ENCODE measurements at regions not wholly inside any gene's neighbourhood (a gene's known extent, or its start where the extent isn't known, plus 50 kb on each side); places are given as distances from the start of the nearest gene placed in this dataset.

DNA sequence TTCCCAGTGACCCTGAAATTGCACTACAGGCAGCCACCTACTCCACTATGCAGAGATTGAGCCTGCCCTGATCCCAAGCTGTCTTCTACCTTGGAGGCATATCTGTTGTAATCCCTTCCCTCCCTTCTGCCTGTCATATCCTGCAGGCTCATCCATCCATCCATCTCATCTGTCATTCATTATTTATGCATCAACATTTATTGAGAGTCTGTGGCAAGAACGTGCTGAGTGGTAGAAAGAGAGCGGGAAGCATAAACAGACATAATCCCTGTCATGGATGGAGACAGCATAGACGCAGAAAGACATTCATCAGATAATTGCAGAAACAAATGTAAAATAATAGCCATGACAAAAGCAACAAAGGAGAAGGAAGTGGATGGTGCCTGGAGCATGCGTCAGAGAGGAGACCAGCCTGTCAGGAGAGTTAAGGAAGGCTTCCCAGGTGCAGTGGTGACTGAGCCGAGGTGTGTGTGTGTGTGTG is 89.5 kb upstream of the CALM2 start:
- H3K4me3 Mint-ChIP-seq: no peak overlapping the region
- H3K27me3 Mint-ChIP-seq: no peaks in the 10 kb centered on the region
- H3K36me3 Mint-ChIP-seq (ENCODE audit: low read depth): no peaks in the 10 kb centered on the region
- no peaks in the 10 kb centered on the region for H3K9me3 Mint-ChIP-seq
- intact Hi-C loops (cut with micrococcal nuclease): no loop called here
- peaks cover 35% of the 10 kb centered on the region for H3K4me1 Mint-ChIP-seq (ENCODE audit: low read depth)
- H3K27ac Mint-ChIP-seq: no peak overlapping the region

- H3K9me3 Mint-ChIP-seq: no peaks in the 10 kb centered on the region
- no peaks in the 10 kb centered on the region for H3K36me3 Mint-ChIP-seq (ENCODE audit: low read depth)
- intact Hi-C loops (cut with micrococcal nuclease): no loop called here
- no peak overlapping the region for H3K27ac Mint-ChIP-seq
- no peak overlapping the region for H3K4me3 Mint-ChIP-seq
- peaks cover 33% of the 10 kb centered on the region for H3K4me1 Mint-ChIP-seq (ENCODE audit: low read depth)
- H3K27me3 Mint-ChIP-seq: no peaks in the 10 kb centered on the region
These were observed 88.8 kb upstream of the CALM2 start for GRCh38 chr2:47265158-47265557.

DNA sequence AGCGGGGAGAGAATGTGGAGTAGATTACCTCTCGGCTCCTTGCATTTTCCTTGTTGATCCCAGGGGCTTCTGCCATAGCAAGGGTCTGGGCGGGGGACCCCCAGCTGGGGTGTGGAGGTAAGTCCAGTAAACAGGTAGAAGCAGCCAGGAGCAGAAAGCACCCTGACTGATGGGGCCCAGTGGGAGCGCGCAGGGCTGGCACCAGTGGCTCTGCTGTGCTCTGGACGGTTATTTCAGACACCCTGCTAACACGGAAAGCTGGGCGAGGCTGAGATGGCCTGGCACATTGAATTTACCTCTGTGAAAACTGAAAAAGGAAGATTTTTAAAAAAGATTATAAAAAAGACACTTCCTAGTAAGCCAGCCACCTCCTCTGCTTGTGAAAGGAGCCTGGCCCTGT is 88.4 kb upstream of the CALM2 start:
- intact Hi-C loops (cut with micrococcal nuclease): no loop called here
- no peak overlapping the region for H3K4me3 Mint-ChIP-seq
- no peaks in the 10 kb centered on the region for H3K36me3 Mint-ChIP-seq (ENCODE audit: low read depth)
- no peaks in the 10 kb centered on the region for H3K9me3 Mint-ChIP-seq
- no peaks in the 10 kb centered on the region for H3K27me3 Mint-ChIP-seq
- H3K27ac Mint-ChIP-seq: peak overlapping the region; percentile 78
- H3K4me1 Mint-ChIP-seq (ENCODE audit: low read depth): peaks cover 33% of the 10 kb centered on the region

DNA sequence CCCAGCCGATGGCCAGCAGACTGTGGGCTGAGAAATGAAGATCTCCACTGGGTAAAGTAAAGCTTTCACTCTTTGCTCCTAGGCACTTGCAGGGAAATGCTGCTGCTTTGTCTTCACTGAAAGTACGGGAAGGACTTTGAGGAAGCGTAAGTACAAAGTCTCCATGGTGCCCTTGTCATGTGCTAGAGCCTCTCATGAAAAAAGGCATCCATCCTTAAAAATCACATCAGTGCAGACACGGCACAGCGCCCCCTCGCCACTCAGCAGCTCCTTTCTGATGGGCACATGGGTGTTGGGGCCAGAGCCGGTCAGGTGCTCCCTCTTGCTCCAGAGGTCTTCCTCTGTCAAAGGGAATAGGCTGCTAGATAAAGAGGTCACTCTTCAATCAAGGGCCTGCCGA is 87.8 kb upstream of the CALM2 start:
- Mint-ChIP-seq H3K27me3 (no peaks in the 10 kb centered on the region), H3K9me3 (no peaks in the 10 kb centered on the region), H3K36me3 (ENCODE audit: low read depth) (no peaks in the 10 kb centered on the region), H3K27ac (peak overlapping the region; percentile 78), H3K4me3 (no peak overlapping the region), H3K4me1 (ENCODE audit: low read depth) (peaks cover 33% of the 10 kb centered on the region)
- intact Hi-C loops (cut with micrococcal nuclease): no loop called here

- no peaks in the 10 kb centered on the region for H3K36me3 Mint-ChIP-seq (ENCODE audit: low read depth)
- H3K27me3 Mint-ChIP-seq: no peaks in the 10 kb centered on the region
- H3K9me3 Mint-ChIP-seq: no peaks in the 10 kb centered on the region
- no peak overlapping the region for H3K4me3 Mint-ChIP-seq
- H3K4me1 Mint-ChIP-seq (ENCODE audit: low read depth): peaks cover 33% of the 10 kb centered on the region
- no peak overlapping the region for H3K27ac Mint-ChIP-seq
- intact Hi-C loops (cut with micrococcal nuclease): no loop called here
These were observed 86.3 kb upstream of the CALM2 start for GRCh38 chr2:47262657-47263056.

DNA sequence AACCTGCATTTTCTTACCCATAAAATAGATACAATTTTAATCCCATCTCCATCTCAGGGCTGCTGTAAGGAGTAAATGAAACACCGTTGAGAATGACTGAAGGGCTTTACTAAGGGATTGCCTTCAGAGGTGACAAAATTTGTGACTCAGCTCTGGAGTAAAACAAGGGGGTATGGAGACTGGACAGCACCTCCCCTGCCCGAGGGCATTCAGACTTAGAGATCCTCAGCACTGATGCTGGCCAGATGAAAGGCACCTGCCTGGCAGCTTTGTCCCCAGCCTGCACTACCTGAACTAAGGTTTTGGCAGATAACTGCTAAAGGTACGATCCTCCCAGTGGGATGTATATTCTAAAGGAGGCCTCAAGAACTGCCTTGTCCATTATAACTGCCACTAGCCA is 84.7 kb upstream of the CALM2 start:
- Mint-ChIP-seq H3K9me3 (no peaks in the 10 kb centered on the region), H3K27me3 (no peaks in the 10 kb centered on the region), H3K4me3 (no peak overlapping the region), H3K36me3 (ENCODE audit: low read depth) (no peaks in the 10 kb centered on the region), H3K27ac (no peak overlapping the region), H3K4me1 (ENCODE audit: low read depth) (peaks cover 30% of the 10 kb centered on the region)
- intact Hi-C loops (cut with micrococcal nuclease): no loop called here

GRCh38 chr2:47259829-47260228 is 83.5 kb upstream of the CALM2 start:
- Mint-ChIP-seq H3K9me3 (no peaks in the 10 kb centered on the region), H3K27me3 (no peaks in the 10 kb centered on the region), H3K4me1 (ENCODE audit: low read depth) (peaks cover 25% of the 10 kb centered on the region), H3K36me3 (ENCODE audit: low read depth) (no peaks in the 10 kb centered on the region), H3K27ac (peak overlapping the region; percentile 3), H3K4me3 (no peak overlapping the region)
- intact Hi-C loops (cut with micrococcal nuclease): no loop called here

DNA sequence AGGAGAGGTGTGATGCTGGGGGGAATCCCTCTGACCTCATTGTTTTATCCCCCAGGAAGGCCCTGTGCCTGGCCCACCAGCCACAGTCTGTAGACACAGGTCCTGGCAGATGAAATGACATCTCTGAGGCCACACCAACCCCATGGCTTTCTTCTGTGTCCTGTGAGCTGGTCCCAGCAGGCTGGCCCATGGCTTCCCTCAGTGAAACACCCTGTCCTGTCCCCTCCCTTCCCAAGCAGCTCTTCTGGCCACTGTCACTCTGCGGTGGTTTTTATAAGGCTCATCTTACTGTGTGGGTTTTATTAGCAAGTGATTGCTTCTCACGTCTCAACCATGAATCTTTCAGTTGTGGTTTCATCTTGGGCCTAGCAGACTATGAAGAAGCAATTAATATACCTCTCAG is 81.6 kb upstream of the CALM2 start:
- Mint-ChIP-seq H3K4me1 (ENCODE audit: low read depth) (peaks cover 9% of the 10 kb centered on the region), H3K36me3 (ENCODE audit: low read depth) (no peaks in the 10 kb centered on the region), H3K27me3 (peaks cover 2% of the 10 kb centered on the region), H3K9me3 (no peaks in the 10 kb centered on the region), H3K4me3 (no peak overlapping the region), H3K27ac (no peak overlapping the region)
- intact Hi-C loops (cut with micrococcal nuclease): no loop called here

DNA sequence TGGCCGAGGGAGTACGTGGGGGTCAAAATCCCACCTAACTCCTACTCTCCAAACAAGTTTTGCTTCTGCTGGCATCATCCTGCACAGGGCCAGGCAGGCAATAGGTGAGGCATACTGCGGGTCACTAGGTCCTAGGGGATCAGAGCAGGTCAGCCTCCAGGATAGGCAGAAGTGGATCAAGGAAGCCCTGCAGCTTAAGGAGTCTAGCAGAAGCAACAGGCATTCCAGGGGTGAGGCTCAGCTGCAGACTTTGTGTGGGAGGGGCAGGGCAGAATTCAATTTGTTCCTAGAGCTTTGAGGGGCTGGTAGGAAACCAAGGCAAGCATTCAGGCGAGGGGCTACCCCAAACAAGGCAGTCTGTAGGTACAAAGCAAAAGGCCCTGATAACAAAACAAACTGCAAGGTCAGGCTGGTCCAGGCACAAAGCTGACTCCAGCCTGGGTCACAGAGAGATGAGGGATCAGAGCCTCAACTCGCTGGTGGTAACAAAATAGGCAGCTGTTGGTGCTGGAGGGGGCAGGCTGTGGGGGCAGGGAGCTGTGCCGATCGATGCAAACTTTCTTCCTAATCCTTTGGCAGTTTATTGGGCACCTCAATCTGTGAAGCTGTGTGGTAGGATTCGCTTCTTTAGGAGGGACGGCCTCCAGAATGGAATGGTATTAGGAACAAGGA is 80.2 kb upstream of the CALM2 start:
- H3K4me3 Mint-ChIP-seq: no peak overlapping the region
- no peaks in the 10 kb centered on the region for H3K36me3 Mint-ChIP-seq (ENCODE audit: low read depth)
- H3K27ac Mint-ChIP-seq: no peak overlapping the region
- H3K4me1 Mint-ChIP-seq (ENCODE audit: low read depth): peaks cover 9% of the 10 kb centered on the region
- H3K27me3 Mint-ChIP-seq: peaks cover 4% of the 10 kb centered on the region
- intact Hi-C loops (cut with micrococcal nuclease): no loop called here
- H3K9me3 Mint-ChIP-seq: no peaks in the 10 kb centered on the region

DNA sequence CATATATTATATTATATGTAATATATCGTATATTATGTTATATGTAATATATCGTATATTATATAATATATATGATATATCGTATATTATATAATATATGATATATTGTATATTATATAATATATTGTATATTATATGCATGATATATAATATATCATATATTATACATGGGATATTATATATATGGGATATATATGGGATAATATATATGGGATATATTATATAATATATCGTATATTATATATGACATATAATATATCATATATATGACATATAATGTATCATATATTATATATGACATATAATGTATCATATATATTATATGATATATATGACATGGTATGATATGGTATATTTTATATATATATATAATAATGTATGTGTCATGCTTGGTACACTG is 79.5 kb upstream of the CALM2 start:
- intact Hi-C loops (cut with micrococcal nuclease): no loop called here
- Mint-ChIP-seq H3K27me3 (peaks cover 5% of the 10 kb centered on the region), H3K4me3 (no peak overlapping the region), H3K9me3 (no peaks in the 10 kb centered on the region), H3K36me3 (ENCODE audit: low read depth) (no peaks in the 10 kb centered on the region), H3K27ac (no peak overlapping the region), H3K4me1 (ENCODE audit: low read depth) (peaks cover 9% of the 10 kb centered on the region)

DNA sequence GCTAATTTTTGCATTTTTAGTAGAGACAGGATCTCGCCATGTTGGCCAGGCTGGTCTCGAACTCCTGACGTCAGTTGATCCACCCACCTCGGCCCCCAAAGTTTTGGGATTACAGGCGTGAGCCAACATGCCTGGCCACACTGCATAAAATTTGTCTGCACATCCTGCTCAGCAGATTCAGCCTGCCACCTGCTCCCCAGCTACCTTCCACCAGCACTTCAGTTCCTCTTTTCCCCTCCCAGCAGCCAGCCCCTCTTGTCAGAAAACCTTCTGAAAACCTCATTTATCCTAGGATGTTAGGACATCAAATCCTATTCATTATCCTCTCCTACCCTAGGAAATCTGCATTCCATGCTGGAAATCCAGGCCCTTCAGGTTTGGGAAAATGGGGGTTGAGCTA is 78.2 kb upstream of the CALM2 start:
- no peak overlapping the region for H3K27ac Mint-ChIP-seq
- no peaks in the 10 kb centered on the region for H3K9me3 Mint-ChIP-seq
- H3K27me3 Mint-ChIP-seq: peaks cover 8% of the 10 kb centered on the region
- peaks cover 2% of the 10 kb centered on the region for H3K4me1 Mint-ChIP-seq (ENCODE audit: low read depth)
- intact Hi-C loops (cut with micrococcal nuclease): no loop called here
- H3K4me3 Mint-ChIP-seq: no peak overlapping the region
- no peaks in the 10 kb centered on the region for H3K36me3 Mint-ChIP-seq (ENCODE audit: low read depth)

GRCh38 chr2:47253447-47253846 is 77.1 kb upstream of the CALM2 start:
- Mint-ChIP-seq H3K9me3 (no peaks in the 10 kb centered on the region), H3K36me3 (ENCODE audit: low read depth) (no peaks in the 10 kb centered on the region), H3K27ac (no peak overlapping the region), H3K4me1 (ENCODE audit: low read depth) (no peaks in the 10 kb centered on the region), H3K27me3 (peaks cover 8% of the 10 kb centered on the region), H3K4me3 (no peak overlapping the region)
- intact Hi-C loops (cut with micrococcal nuclease): no loop called here

DNA sequence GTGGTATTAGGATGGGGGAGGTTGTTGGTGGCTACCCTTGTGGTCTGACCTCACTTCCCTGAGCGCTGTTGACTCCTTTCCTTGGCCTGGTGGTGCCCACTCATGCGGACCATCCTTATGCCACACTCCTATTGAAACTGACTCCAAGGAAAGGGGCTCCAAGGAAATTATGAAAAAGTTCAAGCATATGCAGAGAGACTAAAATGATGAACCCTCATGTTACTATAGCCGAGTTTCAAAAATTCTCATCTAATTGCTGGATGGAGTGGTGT is 75.0 kb upstream of the CALM2 start:
- no peaks in the 10 kb centered on the region for H3K4me1 Mint-ChIP-seq (ENCODE audit: low read depth)
- intact Hi-C loops (cut with micrococcal nuclease): no loop called here
- H3K27ac Mint-ChIP-seq: no peak overlapping the region
- no peak overlapping the region for H3K4me3 Mint-ChIP-seq
- H3K9me3 Mint-ChIP-seq: no peaks in the 10 kb centered on the region
- H3K27me3 Mint-ChIP-seq: peaks cover 8% of the 10 kb centered on the region
- no peaks in the 10 kb centered on the region for H3K36me3 Mint-ChIP-seq (ENCODE audit: low read depth)

GRCh38 chr2:47250586-47251403 is 74.5 kb upstream of the CALM2 start:
- H3K4me3 Mint-ChIP-seq: no peak overlapping the region
- H3K4me1 Mint-ChIP-seq (ENCODE audit: low read depth): no peaks in the 10 kb centered on the region
- H3K36me3 Mint-ChIP-seq (ENCODE audit: low read depth): no peaks in the 10 kb centered on the region
- peaks cover 8% of the 10 kb centered on the region for H3K27me3 Mint-ChIP-seq
- no peak overlapping the region for H3K27ac Mint-ChIP-seq
- intact Hi-C loops (cut with micrococcal nuclease): no loop called here
- H3K9me3 Mint-ChIP-seq: no peaks in the 10 kb centered on the region

DNA sequence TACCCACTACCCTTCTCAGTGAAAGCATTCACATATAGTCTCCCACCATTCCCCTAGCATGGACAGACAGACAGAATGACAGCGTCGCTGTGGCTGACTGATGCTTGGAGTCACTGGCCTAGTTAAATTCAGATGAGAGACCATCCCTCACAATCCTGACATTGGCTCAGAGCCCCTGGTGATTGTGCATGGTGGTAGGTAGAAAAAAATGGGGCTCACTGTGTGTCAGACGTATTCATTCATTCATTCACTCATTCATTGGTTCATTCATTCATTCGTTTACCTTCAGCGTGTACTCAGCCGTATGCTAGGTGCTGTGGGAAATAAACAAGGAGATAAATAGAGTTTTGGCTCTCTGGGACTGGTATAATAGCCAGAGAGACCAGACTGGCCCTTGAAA is 73.6 kb upstream of the CALM2 start:
- Mint-ChIP-seq H3K27ac (no peak overlapping the region), H3K9me3 (no peaks in the 10 kb centered on the region), H3K27me3 (peaks cover 8% of the 10 kb centered on the region), H3K4me3 (no peak overlapping the region), H3K4me1 (ENCODE audit: low read depth) (no peaks in the 10 kb centered on the region), H3K36me3 (ENCODE audit: low read depth) (no peaks in the 10 kb centered on the region)
- intact Hi-C loops (cut with micrococcal nuclease): no loop called here

Measured in dendritic cell treated with granulocyte-macrophage colony-stimulating factor and Interleukin-4, amounts not matched to agents 40 ng/mL and 50 ng/mL, for 4 days (primary cell).